Smooth muscle cell of the brain vasculature (primary cell): ENCODE measurements at regions not wholly inside any gene's neighbourhood (a gene's known extent, or its start where the extent isn't known, plus 50 kb on each side); places are given as distances from the start of the nearest gene placed in this dataset.

Experiments used
- DNase-seq: peaks from one replicate; pipeline ENCODE4 v3.0.0-alpha.2; 2012; ENCODE audit warnings: low read depth, low spot score

DNA sequence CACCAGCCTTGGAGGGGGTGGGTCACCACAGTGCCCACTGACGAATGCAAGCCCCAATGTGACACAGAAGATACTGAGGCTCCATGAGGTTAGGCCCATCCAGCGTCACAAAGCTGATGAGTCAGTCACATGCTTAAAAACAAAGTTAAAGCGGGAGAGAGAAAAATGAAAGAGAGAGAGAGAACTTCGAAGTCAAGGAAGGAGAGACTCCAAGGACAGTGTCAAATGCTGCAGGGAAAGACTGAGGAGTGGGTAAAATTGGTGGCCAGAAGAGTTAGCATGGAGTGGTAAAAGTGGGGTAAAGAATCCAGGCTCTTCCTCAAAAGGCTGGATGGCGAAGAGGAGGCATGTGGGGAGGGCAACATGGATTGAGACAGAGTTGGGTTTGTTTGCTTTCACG lies 201.9 kb upstream of the CCDC150 start:
- DNase-seq, result no peak

DNA sequence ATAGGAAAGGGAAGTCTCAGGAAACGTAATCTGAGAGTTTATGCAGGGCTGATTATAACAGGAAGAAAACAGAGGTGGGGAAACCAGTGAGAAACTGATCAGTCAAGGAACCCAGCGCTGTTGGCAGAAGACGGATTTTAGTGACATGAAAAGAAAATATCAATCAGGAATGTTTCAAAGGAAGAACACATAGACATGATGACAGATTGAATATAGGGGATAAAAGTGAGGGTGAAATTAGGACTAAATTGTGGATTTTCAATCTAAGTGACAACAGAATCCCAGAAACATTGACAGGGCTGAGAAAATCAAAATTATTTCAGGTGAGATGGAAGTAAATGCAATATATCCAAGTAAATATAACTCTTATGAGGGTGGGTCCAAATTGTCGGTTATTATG lies 199.8 kb upstream of the CCDC150 start:
- DNase-seq, result no peak

DNA sequence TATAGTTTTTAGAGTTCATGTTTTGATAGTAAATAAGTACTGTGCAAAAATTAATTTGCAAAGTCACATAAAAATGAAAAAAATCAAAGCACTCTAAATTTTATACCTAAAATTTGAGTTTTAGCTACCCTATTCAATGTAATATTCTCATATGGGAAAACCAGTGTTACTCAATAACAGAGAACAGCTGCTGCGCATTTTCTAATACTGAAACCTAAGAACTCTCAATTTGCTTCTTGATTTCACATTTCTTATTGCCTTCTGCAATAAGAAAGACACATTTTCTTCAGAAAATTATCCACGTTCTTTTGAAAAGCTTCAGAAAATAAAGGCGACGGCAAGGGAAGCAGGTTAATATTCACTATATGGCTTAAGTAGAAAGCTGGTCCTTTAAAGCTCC lies 199.1 kb upstream of the CCDC150 start:
- no peak for DNase-seq

DNA sequence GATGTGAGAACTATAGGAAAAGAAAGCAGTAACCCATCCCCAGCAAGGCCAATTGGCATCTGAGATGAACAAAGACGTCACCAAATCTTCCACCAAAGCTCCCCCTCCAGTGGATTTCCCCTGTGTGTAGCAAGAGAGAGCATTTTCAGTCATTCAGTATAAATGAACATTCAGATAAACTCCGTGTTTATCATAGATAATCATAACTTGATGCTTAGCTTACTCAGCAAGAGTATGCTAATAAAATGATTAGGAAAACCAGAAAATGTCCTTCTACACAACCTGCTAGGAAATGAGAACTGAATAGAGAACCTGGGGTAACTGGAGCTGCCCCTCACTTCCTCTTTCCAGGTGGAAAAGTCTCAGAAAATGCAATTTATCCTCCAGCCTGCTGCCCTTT lies 198.0 kb upstream of the CCDC150 start:
- no peak for DNase-seq

DNA sequence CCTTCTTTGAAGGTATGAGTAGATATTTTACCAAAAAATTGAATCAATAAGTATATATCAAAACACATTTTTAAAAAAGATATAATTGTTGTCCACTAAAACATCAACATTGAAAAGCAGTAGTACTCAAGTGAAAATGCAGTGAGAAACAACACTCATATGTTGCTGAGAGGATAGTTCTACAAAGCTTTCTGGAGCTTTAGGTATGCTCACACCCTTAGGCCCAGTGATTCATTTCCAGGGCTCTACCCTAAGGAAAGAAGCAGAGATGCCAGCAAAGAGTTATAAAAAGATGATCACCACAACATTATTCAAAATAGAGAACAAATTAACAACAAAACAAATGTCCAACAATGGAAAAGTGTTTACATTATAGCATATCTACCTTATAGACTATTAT lies 197.3 kb upstream of the CCDC150 start:
- no peak for DNase-seq

DNA sequence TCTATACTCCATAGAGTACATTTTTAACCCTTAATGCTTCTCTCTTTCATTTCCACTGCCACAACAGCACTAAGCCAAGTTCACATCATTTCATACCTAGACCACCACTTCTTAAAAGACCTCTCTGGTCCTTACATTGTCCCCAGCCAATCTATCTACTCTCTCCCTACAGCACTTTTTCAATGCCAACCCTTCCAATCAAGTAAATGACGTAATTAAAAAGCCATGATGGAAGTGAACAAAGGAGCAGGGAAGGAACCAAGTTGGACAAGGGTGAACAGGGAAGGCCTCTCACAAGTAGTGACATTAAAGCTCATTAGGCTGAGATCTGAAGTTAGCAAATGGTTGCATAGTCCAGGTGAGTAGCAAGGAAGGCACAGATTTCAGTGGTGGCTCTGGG lies 195.1 kb upstream of the CCDC150 start:
- no peak for DNase-seq

DNA sequence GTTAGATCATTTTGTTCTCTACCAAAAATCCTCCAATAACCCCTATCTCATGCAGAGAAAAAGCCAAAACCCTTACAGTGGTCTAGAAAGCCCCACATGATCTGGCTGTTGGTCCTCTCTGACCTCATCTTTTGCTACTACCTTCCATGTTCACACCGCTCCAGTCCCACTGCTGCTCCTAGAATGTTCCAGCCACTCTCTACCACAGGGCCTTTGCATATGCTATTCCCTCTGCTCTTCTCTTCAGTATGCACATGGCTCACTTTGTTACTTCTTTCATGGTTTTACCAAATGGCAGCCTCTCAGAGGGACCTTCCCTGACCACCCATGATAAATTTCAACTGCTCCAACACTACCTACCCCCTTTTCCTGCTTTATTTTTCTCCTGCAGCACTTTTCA lies 193.5 kb upstream of the CCDC150 start:
- DNase-seq, result no peak

DNA sequence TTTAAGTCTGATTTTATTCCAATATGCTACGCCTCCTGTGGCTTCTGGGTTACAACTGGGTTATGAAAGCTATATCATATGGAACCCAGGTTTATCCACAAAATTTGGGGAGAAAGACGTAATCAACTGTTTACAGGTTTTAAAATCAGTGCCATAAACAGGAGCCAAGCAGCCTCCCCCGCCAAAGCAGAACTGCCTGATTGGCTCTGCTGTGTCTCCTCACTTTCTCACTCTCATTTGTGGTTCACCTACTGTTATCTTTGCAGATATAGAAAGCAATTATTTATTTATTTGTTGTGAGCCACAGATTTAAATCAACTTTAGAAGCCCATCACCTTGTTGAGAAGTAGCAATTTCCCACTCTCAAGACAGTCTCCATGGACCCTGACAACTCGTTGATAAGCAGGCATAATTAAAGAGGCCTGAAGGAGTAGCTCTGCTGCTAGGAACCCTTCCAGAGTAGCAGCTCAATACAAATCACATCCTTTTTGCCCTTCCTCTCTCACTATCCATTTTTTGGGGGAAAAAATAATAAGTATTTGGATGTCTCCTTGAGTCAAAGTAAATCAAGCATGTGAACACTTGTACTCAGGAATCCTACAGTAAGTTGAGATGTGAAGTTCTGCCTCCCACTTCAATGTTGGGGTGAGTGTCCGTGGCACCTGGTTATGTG lies 191.0 kb upstream of the CCDC150 start:
- no peak for DNase-seq

DNA sequence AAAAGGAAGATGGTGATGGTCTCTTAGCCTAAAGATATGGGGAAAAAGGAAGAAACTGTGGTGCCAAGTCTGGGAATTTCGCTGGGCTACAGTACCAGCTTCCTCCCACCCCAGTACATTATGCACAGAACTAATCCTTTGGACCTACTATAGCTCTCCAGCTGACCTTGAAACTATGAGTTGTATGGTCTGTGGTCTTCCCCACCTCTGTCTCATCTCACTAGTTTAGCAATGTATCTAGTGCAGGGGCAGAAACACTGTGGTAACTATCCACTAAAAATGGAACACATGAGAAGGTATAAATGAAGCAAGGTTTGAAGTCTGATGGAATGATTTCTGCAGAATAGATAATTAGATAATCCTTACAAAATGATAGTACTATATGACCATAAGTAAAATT lies 190.4 kb upstream of the CCDC150 start:
- no peak for DNase-seq

DNA sequence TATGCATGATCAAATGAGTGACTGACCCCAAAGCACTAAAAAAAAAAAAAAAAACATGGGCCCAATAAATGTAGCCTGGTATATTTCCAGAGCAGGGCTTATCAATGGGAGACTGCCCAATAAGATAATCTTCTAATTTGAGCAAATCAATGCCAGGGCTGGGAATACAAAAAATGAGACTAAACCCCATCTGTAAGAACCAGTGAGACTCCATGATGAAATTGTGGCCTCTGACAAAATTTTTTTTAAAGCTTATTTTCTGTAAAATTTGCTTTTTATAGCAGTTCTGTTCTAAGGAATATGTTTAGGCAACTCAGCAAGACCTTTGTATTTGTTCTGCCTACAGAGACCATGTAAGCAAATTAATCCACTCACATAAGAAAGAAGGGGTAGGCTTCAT lies 186.8 kb upstream of the CCDC150 start:
- DNase-seq, result no peak

DNA sequence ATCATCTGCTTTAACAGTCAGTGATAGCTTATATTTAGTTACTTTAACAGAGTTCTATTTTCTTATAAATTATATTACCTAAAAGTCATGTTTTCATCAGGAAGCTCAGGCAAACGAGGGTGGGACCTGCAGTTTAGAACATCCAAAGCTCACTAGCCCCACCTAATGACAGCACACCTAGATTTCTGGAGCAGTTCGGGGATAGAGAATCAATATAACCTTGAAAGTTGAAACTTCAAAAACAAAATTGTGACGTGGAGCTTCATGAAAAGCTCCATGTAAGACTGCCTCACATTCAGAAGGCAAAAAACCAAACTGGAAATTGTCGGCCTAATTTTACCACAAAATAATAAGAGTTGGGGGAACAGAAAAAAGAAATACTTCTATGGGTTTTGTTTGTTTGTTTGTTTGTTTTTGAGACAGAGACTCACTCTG lies 185.9 kb upstream of the CCDC150 start:
- DNase-seq, result peak; percentile 36

DNA sequence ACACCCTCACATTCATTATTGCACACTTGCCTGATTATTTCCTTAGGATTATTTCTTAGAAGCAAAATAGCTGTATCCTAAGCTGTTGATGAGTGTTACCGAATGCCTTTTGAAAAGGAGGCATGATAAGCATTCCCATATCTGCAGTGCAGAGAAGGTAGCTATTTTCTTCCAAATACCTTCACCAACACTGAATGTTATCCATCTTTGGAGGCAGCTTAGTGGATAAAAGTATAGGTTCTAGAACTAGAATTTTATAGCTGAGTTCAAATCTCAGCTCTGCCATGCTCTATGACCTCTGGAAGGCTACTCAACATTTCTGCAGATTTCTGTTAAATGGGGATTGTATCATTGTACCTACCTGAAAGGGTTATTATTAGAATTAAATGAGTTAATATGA lies 185.0 kb upstream of the CCDC150 start:
- no peak for DNase-seq

DNA sequence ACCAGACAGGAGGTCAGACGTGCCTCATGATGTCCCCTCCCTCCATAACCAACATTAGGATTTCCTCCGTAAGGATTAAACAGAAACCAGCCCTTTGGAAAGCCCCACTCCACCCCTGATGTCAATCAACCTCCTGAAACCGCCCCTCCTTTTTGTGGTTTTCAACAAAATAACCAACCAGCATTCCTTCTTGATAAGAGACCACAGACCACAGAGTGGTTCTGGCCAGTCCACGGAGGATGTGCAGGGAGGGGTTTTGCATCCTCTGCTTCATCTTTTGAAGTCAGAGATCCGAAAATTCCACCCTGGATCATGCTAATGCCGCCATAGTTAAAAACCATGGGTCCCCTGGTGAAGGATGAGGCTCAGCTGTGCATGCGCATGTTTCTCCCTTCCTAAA lies 180.0 kb upstream of the CCDC150 start:
- DNase-seq, result no peak

DNA sequence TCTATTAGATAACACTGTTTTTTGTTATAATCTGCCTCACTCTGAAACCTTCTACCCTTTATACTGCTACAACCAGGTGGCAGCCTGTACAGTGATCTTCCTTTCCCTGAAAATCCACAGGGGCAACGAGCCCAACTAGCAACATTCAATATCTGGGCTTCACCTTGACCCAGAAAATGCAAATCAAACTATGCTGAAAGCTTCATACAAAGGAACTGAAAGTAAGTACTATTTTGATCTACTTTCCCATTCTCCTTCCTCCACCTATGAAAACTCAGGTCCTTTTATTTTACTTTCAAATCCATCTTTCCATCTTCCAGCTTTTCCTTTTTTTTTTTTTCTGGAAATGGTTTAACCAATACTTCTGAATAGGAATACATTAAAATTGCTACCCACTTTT lies 175.8 kb upstream of the CCDC150 start:
- no peak for DNase-seq

DNA sequence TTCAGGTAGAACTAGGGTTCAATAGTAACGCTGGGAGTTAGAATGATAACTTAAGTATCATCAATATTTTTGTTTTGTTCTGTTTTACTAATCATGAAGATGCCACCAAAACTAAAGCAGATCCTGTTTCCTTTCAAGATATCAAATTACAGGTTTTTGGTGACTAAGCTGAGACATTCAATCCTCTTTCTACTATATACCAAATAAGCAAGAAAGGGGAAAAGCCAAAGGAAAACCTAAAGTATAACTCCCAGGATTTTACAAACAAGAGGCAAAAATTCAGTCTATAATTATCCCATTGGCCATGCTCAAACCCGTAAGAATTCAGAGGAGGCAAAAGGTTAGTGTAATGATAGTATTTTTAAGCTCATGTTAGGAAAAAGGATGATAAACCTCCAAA lies 175.2 kb upstream of the CCDC150 start:
- no peak for DNase-seq

DNA sequence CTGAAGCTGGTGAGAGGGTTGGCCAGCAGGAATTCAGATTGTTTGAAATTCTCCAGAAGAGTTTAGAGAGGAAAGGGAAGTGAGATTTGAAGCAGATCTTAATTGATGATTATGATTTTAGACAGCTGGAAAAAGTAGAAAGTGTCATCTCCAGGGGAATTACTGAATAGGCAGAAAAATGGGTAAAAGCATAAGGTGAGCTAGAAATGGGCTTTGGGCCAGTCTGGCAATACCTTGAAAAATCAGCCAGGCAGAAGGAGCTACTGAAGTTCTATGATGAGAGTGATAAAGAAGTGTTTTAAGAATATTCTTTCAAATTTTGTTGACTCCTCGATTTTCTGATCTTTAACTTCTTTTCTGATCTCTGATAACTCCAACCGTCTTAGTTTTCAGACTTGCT lies 172.9 kb upstream of the CCDC150 start:
- no peak for DNase-seq

DNA sequence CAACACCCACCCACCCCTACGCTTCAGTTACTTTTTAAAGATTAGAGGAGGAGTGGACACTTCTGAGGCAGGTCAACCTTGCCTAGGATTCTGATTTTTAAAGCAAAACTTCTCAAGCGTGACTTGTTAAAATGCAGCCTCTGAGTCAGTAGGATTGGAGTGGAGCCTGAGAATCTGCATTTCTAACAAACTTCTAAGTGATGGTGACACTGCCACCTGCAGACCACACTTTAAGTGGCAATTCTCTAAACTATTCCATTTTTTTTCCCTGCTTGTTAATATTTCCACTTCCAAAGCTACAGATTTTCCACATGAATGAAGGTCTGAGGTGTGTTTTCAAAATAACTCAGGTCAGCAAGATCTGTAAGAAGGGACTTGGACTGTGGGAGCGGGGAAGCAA lies 171.1 kb upstream of the CCDC150 start:
- DNase-seq, result no peak

DNA sequence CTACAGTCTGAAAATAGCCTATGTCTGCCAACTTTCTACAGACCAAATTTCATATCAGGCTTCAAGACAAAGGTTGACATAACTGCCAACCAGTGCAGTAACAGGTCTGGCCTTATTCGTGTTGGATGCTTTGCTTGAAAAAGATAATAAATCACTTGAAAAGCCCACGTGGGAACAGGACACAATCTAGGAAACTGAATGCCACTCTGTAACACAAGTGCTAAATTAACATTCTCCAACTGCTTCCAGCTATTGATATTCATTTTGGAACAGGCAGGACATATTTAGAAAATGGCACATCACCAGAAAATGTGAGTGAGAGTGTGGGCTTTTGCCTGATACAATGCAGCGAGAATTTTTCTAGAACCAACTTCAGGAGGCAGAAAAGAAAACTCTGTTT lies 165.9 kb upstream of the CCDC150 start:
- DNase-seq, result no peak

DNA sequence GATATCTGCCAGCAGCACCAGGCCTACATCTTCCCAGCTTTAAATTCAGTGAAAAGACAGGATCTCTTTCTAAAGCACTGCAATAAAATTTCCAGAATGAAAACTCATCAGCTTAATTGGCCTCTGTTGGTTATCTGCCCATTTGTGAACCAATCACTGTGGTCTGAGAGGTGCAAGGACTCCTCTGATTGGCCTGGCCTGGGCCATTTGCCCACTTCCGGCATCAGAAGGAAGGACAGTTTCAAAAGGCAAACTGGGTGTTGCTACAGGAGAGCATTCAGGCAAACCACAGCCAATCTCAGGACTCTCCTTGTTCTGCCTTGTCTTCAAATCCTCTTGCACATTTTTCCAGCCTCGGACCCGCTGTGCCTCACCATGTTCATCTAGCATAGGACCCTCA lies 163.9 kb upstream of the CCDC150 start:
- DNase-seq, result no peak

DNA sequence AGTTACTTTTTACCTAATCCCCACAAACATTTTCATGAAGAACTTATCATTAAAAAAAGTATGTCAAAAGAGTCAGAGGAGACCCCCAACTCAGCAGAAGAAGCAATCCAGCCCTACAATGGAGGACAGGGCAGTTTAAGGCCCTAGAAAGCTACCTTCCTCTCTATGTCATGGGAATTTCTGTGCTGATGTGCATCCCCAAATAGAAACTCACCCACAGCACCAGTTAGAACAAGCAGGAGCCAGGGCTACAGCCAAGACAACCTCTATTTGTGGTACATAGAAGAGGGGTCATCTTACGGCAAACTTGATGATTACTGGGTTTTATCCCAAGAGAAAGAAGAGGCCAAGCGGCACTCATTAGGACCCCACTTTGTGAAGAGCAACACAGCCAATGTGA lies 160.9 kb upstream of the CCDC150 start:
- no peak for DNase-seq

DNA sequence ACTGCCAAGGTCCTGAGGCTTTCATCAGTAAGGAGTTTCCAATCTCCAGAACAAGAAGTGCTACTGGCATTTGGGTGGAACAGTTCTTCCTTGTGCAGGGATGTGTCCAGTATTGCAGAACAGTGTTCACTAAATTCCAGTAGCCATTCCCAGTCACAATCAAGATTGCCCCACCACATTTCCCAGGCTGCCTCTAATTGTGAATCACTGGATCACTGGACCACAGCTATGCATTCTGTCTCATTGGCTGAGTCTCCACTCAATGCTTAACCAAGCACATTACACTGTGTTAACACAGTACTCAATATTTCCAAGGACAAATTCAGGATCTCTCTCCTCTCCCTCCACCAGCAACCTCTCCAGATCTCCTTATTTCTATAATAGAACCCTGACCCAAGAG lies 160.2 kb upstream of the CCDC150 start:
- no peak for DNase-seq

DNA sequence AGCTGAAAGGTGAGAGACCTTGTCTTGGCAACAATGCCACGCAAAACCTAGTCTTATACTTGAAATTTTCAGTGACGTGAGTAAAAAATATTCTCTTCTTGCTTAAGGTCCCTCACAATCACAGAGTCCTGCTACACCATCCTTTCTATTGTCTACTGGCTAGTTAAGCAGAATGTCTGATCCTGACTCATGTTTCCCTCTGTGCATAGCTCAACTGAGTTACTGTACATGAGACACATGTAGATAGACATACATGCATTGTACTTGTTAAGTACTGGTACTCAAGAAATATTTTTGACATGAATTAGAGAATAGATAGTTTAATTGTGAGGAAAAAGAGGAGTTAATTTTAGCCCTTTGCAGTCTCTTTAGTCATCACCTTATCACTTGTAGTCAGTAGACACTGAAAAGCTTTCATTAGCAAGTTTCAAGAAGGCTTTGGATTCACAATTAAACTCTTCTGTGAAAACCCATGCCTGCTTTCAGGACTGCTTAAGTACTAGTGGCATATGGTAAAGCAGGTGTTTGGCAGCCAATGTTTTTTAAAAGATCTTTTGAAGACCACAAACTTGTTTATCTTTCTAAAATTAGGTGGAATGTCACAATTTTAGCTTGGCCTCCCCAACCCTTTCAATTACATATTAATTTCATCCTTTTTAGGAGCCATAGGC lies 158.7 kb upstream of the CCDC150 start:
- DNase-seq, result no peak

DNA sequence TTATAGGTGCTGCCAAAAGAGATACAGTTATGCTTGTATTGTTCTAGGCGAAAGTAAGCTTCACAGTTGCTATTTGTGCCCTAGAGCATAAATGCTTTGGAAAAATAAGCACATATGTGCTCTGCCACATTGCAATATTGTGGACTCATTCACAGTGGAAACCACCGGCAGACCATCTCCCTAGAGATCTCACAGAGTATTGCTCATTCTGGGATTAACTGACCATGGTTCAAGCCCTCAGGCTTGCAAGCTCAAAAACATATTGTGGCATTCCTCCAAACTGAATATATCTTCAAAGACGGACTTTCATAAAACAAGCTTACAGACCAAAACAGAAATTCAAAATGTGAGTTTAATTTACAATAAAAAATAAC lies 158.2 kb upstream of the CCDC150 start:
- peak; percentile 77 for DNase-seq
